GM18861 (cell line): ENCODE measurements at regions not wholly inside any gene's neighbourhood (a gene's known extent, or its start where the extent isn't known, plus 50 kb on each side); places are given as distances from the start of the nearest gene placed in this dataset.

Experiments
- ATAC-seq: cut with Tn5 transposase; IDR thresholded peaks from one replicate; pipeline ENCODE4 v1.9.1; 2021; ENCODE audit not compliant: unreplicated experiment

- no peak for ATAC-seq
Measured at GRCh38 chr3:31408720-31409119, 124.0 kb upstream of the STT3B start.

- no peak for ATAC-seq
Measured at GRCh38 chr3:31409389-31409788, 123.3 kb upstream of the STT3B start.

GRCh38 chr3:31409866-31410265 lies 122.9 kb upstream of the STT3B start:
- ATAC-seq, result no peak

- ATAC-seq, result no peak
Measured at GRCh38 chr3:31410411-31410810, 122.3 kb upstream of the STT3B start.

GRCh38 chr3:31412832-31413231 lies 119.9 kb upstream of the STT3B start:
- no peak for ATAC-seq

GRCh38 chr3:31413515-31413914 lies 119.2 kb upstream of the STT3B start:
- no peak for ATAC-seq

GRCh38 chr3:31416980-31417379 lies 115.7 kb upstream of the STT3B start:
- ATAC-seq, result no peak

GRCh38 chr3:31417486-31417885 lies 115.2 kb upstream of the STT3B start:
- ATAC-seq, result no peak

GRCh38 chr3:31420311-31420710 lies 112.4 kb upstream of the STT3B start:
- no peak for ATAC-seq

GRCh38 chr3:31421314-31422048 lies 111.2 kb upstream of the STT3B start:
- ATAC-seq, result no peak

- no peak for ATAC-seq
Measured at GRCh38 chr3:31422237-31422636, 110.5 kb upstream of the STT3B start.

- ATAC-seq, result no peak
Measured at GRCh38 chr3:31423482-31423881, 109.2 kb upstream of the STT3B start.

- ATAC-seq, result no peak
Measured at GRCh38 chr3:31425401-31425800, 107.3 kb upstream of the STT3B start.

- no peak for ATAC-seq
Measured at GRCh38 chr3:31427623-31428022, 105.1 kb upstream of the STT3B start.

- no peak for ATAC-seq
Measured at GRCh38 chr3:31431321-31431720, 101.4 kb upstream of the STT3B start.

- no peak for ATAC-seq
Measured at GRCh38 chr3:31432897-31433678, 99.6 kb upstream of the STT3B start.

- ATAC-seq, result no peak
Measured at GRCh38 chr3:31433679-31433992, 99.1 kb upstream of the STT3B start.

- ATAC-seq, result no peak
Measured at GRCh38 chr3:31434819-31435218, 97.9 kb upstream of the STT3B start.

GRCh38 chr3:31436830-31437229 lies 95.9 kb upstream of the STT3B start:
- no peak for ATAC-seq

GRCh38 chr3:31438742-31439141 lies 94.0 kb upstream of the STT3B start:
- ATAC-seq, result no peak

GRCh38 chr3:31439890-31440750 lies 92.6 kb upstream of the STT3B start:
- no peak for ATAC-seq

- no peak for ATAC-seq
Measured at GRCh38 chr3:31440878-31441277, 91.8 kb upstream of the STT3B start.
